GM21619 (cell line): ENCODE measurements at regions not wholly inside any gene's neighbourhood (a gene's known extent, or its start where the extent isn't known, plus 50 kb on each side); places are given as distances from the start of the nearest gene placed in this dataset.

Source experiments
- ATAC-seq: cut with Tn5 transposase; IDR thresholded peaks from one replicate; pipeline ENCODE4 v1.9.1; 2021; ENCODE audit not compliant: unreplicated experiment

- ATAC-seq = no peak
Observed at GRCh38 chr4:38230121-38230801, 270.1 kb downstream of the PTTG2 start.

GRCh38 chr4:38230821-38231563 is 270.8 kb downstream of the PTTG2 start:
- ATAC-seq = no peak

- no peak for ATAC-seq
Observed at GRCh38 chr4:38231626-38232025, 271.4 kb downstream of the PTTG2 start.

- ATAC-seq = no peak
Observed at GRCh38 chr4:38232741-38233140, 272.5 kb downstream of the PTTG2 start.

- no peak for ATAC-seq
Observed at GRCh38 chr4:38233727-38234480, 273.7 kb downstream of the PTTG2 start.

- ATAC-seq = no peak
Observed at GRCh38 chr4:38235354-38235753, 275.2 kb downstream of the PTTG2 start.

GRCh38 chr4:38236003-38236402 is 275.8 kb downstream of the PTTG2 start:
- ATAC-seq = no peak

- ATAC-seq = no peak
Observed at GRCh38 chr4:38236503-38236902, 276.3 kb downstream of the PTTG2 start.

- ATAC-seq = no peak
Observed at GRCh38 chr4:38237139-38237538, 276.9 kb downstream of the PTTG2 start.

- ATAC-seq = no peak
Observed at GRCh38 chr4:38241541-38241940, 281.3 kb downstream of the PTTG2 start.

GRCh38 chr4:38242101-38242500 is 281.9 kb downstream of the PTTG2 start:
- no peak for ATAC-seq

GRCh38 chr4:38242822-38243387 is 282.7 kb downstream of the PTTG2 start:
- no peak for ATAC-seq

- ATAC-seq = no peak
Observed at GRCh38 chr4:38243388-38244053, 283.3 kb downstream of the PTTG2 start.

GRCh38 chr4:38254825-38255224 is 294.6 kb downstream of the PTTG2 start:
- no peak for ATAC-seq

GRCh38 chr4:38255572-38255971 is 295.4 kb downstream of the PTTG2 start:
- ATAC-seq = no peak

- no peak for ATAC-seq
Observed at GRCh38 chr4:38266616-38267015, 306.4 kb downstream of the PTTG2 start.

- ATAC-seq = no peak
Observed at GRCh38 chr4:38268108-38268820, 308.1 kb downstream of the PTTG2 start.

GRCh38 chr4:38268837-38269236 is 308.6 kb downstream of the PTTG2 start:
- ATAC-seq = no peak

- no peak for ATAC-seq
Observed at GRCh38 chr4:38273407-38273806, 313.2 kb downstream of the PTTG2 start.

- ATAC-seq = no peak
Observed at GRCh38 chr4:38275331-38276100, 315.3 kb downstream of the PTTG2 start.
